Body of pancreas (tissue), 4 donors: ENCODE measurements at regions not wholly inside any gene's neighbourhood (a gene's known extent, or its start where the extent isn't known, plus 50 kb on each side); places are given as distances from the start of the nearest gene placed in this dataset.

Source experiments
- POLR2A ChIP-seq, 3 donors: fragments of 450-650 bp; IDR thresholded peaks; one replicate each; pipeline ENCODE4 v1.6.1; 2016; ENCODE audit warnings: antibody characterized with exemption in 3 of 3, mild to moderate bottlenecking in 2 of 3
- TF ChIP-seq, protein P1 (sequence below), 7 experiments: fragments of 450-650 bp in 4 of 7; fragments of 200-600 bp in 3 of 7; sonication (generic) in 3 of 7; IDR thresholded peaks; one replicate each; pipeline ENCODE4 v1.5.1; 2016 to 2019; ENCODE audit warnings: antibody characterized with exemption in 7 of 7

- TF ChIP-seq, protein P1, sequence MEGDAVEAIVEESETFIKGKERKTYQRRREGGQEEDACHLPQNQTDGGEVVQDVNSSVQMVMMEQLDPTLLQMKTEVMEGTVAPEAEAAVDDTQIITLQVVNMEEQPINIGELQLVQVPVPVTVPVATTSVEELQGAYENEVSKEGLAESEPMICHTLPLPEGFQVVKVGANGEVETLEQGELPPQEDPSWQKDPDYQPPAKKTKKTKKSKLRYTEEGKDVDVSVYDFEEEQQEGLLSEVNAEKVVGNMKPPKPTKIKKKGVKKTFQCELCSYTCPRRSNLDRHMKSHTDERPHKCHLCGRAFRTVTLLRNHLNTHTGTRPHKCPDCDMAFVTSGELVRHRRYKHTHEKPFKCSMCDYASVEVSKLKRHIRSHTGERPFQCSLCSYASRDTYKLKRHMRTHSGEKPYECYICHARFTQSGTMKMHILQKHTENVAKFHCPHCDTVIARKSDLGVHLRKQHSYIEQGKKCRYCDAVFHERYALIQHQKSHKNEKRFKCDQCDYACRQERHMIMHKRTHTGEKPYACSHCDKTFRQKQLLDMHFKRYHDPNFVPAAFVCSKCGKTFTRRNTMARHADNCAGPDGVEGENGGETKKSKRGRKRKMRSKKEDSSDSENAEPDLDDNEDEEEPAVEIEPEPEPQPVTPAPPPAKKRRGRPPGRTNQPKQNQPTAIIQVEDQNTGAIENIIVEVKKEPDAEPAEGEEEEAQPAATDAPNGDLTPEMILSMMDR (IDR thresholded peaks at IDR 0.05), result no peak
- TF ChIP-seq POLR2A (IDR thresholded peaks at IDR 0.05), result no peak
Measured at GRCh38 chr5:161027763-161028162, 175.8 kb upstream of the ATP10B start.
